ENCODE measurements at regions not wholly inside any gene's neighbourhood (a gene's known extent, or its start where the extent isn't known, plus 50 kb on each side); places are given as distances from the start of the nearest gene placed in this dataset.

DNA sequence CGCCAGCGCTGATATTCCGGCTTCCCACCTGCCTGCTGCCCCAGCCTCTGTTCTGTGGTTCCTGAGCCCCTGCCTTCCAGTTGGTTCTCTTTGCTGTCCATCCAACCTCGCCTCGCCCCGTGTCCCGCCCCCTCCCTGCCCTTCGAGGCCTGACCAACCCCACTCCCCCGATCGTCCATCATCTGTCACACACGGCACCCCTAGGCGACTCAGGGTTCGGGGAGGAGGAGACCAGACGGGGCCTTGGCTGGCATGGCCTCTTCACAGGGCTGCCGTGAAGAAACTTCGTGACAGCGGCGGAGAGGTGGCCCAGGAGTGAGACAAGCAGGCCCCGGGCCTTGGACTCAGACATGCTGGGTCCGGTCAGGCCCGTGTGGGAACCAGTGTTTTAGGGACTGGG, 226.1 kb downstream of the QKI start:
- H3K9ac ChIP-seq (ENCODE audit: control insufficient read depth, extremely low read depth, insufficient read depth, low read length), result no peak overlapping the region
- no peaks in the 10 kb centered on the region for H3K9me3 ChIP-seq (ENCODE audit: control insufficient read depth, low read depth, low read length)
- H3K79me2 ChIP-seq (ENCODE audit: control insufficient read depth, insufficient read depth, low read length), result no peaks in the 10 kb centered on the region
- TF ChIP-seq, protein P1, sequence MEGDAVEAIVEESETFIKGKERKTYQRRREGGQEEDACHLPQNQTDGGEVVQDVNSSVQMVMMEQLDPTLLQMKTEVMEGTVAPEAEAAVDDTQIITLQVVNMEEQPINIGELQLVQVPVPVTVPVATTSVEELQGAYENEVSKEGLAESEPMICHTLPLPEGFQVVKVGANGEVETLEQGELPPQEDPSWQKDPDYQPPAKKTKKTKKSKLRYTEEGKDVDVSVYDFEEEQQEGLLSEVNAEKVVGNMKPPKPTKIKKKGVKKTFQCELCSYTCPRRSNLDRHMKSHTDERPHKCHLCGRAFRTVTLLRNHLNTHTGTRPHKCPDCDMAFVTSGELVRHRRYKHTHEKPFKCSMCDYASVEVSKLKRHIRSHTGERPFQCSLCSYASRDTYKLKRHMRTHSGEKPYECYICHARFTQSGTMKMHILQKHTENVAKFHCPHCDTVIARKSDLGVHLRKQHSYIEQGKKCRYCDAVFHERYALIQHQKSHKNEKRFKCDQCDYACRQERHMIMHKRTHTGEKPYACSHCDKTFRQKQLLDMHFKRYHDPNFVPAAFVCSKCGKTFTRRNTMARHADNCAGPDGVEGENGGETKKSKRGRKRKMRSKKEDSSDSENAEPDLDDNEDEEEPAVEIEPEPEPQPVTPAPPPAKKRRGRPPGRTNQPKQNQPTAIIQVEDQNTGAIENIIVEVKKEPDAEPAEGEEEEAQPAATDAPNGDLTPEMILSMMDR (optimal IDR thresholded peaks at IDR 0.05 in 1 of 3, IDR thresholded peaks at IDR 0.05 in 1 of 3, conservative IDR thresholded peaks at IDR 0.05 in 1 of 3; ENCODE audit: extremely low read depth in 1 of 3, insufficient read depth in 2 of 3, low read length in 3 of 3), result no peak
- TF ChIP-seq EZH2 (IDR thresholded peaks at IDR 0.05; ENCODE audit: low read length), result no peak
- no peaks in the 10 kb centered on the region for H3K4me1 ChIP-seq (ENCODE audit: control insufficient read depth, extremely low read depth, insufficient read depth, low read length)
- H2AFZ ChIP-seq (ENCODE audit: control insufficient read depth, low read length), result no peak overlapping the region
- H3K27me3 ChIP-seq (ENCODE audit: control insufficient read depth, extremely low read depth, insufficient read depth, low read length), result no peaks in the 10 kb centered on the region
- H3K27ac ChIP-seq (ENCODE audit: control insufficient read depth, insufficient read depth, low read length), result no peak overlapping the region
- H4K20me1 ChIP-seq (ENCODE audit: control insufficient read depth, extremely low read depth, insufficient read depth, low read length), result no peaks in the 10 kb centered on the region
- FAIRE-seq (no peak), DNase-seq (ENCODE audit: low read depth, low spot score) (no peak)
- no peaks in the 10 kb centered on the region for H3K36me3 ChIP-seq (ENCODE audit: control insufficient read depth in 2 of 2, extremely low read depth in 1 of 2, insufficient read depth in 2 of 2, low read length in 2 of 2)
- no peak overlapping the region for H3K4me3 ChIP-seq (ENCODE audit: control insufficient read depth in 2 of 3, extremely low read depth in 1 of 3, insufficient read depth in 2 of 3, low read depth in 1 of 3, low read length in 3 of 3)
- dilution Hi-C loops (cut with MboI; ENCODE audit: extremely low pct_ligation_motif_present, low sequenced_read_pairs), result no loop called here
- no peaks in the 10 kb centered on the region for H3K9me1 ChIP-seq (ENCODE audit: control insufficient read depth, extremely low read depth, insufficient read depth, low read length)
- H3K4me2 ChIP-seq (ENCODE audit: control insufficient read depth, extremely low read depth, insufficient read depth, low read depth, low read length), result no peak overlapping the region

DNA sequence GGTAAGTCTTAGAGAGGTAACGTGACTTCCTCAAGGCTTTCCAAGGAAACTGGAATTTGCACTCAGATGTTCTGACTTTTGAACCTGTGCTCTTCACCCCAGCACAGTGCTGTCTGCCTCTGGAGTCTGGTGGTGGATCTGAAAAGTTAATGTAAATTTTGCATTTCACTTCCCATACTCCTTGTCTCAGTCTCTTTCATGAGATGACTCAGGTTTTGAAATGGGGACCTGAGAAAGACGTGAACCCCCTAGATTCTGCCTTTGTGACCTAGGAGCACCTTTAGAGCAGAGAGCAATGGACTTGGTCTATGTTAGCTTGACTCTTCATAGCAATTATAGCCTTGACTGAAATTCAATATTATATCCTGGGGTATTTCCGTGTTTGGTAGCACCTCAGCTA, 223.0 kb downstream of the QKI start:
- Histone ChIP-seq H2AFZ (ENCODE audit: control insufficient read depth, low read length) (no peak overlapping the region), H3K4me3 (ENCODE audit: control insufficient read depth in 2 of 3, extremely low read depth in 1 of 3, insufficient read depth in 2 of 3, low read depth in 1 of 3, low read length in 3 of 3) (no peak overlapping the region), H4K20me1 (ENCODE audit: control insufficient read depth, extremely low read depth, insufficient read depth, low read length) (no peaks in the 10 kb centered on the region), H3K79me2 (ENCODE audit: control insufficient read depth, insufficient read depth, low read length) (no peaks in the 10 kb centered on the region), H3K9ac (ENCODE audit: control insufficient read depth, extremely low read depth, insufficient read depth, low read length) (no peak overlapping the region), H3K27me3 (ENCODE audit: control insufficient read depth, extremely low read depth, insufficient read depth, low read length) (no peaks in the 10 kb centered on the region), H3K4me2 (ENCODE audit: control insufficient read depth, extremely low read depth, insufficient read depth, low read depth, low read length) (no peak overlapping the region), H3K36me3 (ENCODE audit: control insufficient read depth in 2 of 2, extremely low read depth in 1 of 2, insufficient read depth in 2 of 2, low read length in 2 of 2) (no peaks in the 10 kb centered on the region), H3K27ac (ENCODE audit: control insufficient read depth, insufficient read depth, low read length) (no peak overlapping the region), H3K4me1 (ENCODE audit: control insufficient read depth, extremely low read depth, insufficient read depth, low read length) (no peaks in the 10 kb centered on the region), H3K9me3 (ENCODE audit: control insufficient read depth, low read depth, low read length) (no peaks in the 10 kb centered on the region), H3K9me1 (ENCODE audit: control insufficient read depth, extremely low read depth, insufficient read depth, low read length) (no peaks in the 10 kb centered on the region)
- FAIRE-seq, result no peak
- DNase-seq (ENCODE audit: low read depth, low spot score), result no peak
- dilution Hi-C loops (cut with MboI; ENCODE audit: extremely low pct_ligation_motif_present, low sequenced_read_pairs), result no loop called here
- TF ChIP-seq, protein P1 (optimal IDR thresholded peaks at IDR 0.05 in 1 of 3, IDR thresholded peaks at IDR 0.05 in 1 of 3, conservative IDR thresholded peaks at IDR 0.05 in 1 of 3; ENCODE audit: extremely low read depth in 1 of 3, insufficient read depth in 2 of 3, low read length in 3 of 3), result no peak
- no peak for TF ChIP-seq EZH2 (IDR thresholded peaks at IDR 0.05; ENCODE audit: low read length)

All from keratinocyte (primary cell).